ENCODE measurements at regions not wholly inside any gene's neighbourhood (a gene's known extent, or its start where the extent isn't known, plus 50 kb on each side); places are given as distances from the start of the nearest gene placed in this dataset.

DNA sequence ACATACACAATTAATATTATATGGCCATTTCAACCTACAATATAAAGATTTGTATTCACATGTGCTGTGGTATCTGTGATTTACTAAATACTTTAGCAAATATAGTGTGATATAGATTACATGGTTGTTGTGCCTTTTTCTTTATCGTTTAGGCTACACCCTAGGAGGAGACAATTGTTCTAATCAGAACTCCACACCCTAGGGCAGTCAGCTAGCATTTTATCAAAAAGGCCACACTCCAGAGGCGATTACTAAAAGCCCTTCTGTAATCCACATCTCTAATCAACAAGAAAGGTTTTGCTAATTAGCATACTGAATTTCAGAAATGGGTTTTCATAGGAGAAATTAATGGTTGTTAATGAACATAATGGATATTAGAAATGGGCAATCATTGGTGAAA lies 319.5 kb upstream of the NOCT start:
- in situ Hi-C loops (cut with MboI; ENCODE audit: low sequenced_read_pairs) (loop anchor here (25.0 kb wide), 3 partner anchors 884 to 1559 kb away; partner anchors contain the start of gene PCDH18), dilution Hi-C loops (cut with HindIII; ENCODE audit: low sequenced_read_pairs, unreplicated experiment) (no loop called here), intact Hi-C loops (cut with micrococcal nuclease) (loop anchor here (5.0 kb wide), 1 partner anchor 46 kb away; no protein-coding TSS in a partner anchor)
- Histone ChIP-seq H4K8ac (ENCODE audit: low read depth in 2 of 2, low read length in 2 of 2) (peak overlapping the region; percentile 37 to 49; a peak in 1 of 4 replicates), H2BK5ac (ENCODE audit: low read depth, low read length, poor library complexity, severe bottlenecking) (no peak overlapping the region), H2BK120ac (ENCODE audit: low read depth, low read length) (peak overlapping the region; percentile 73; the same call in 1 of the 2 replicates), H3K9me3 (ENCODE audit: control insufficient read depth, insufficient read depth, low read length) (no peaks in the 10 kb centered on the region), H2AK9ac (replicated peaks; ENCODE audit: low read depth, low read length, poor library complexity) (no peak overlapping the region), H3K27me3 (ENCODE audit: control insufficient read depth, insufficient read depth, low read length) (no peaks in the 10 kb centered on the region), H2AFZ (replicated peaks; ENCODE audit: low read length, poor library complexity) (no peak overlapping the region), H3K9me1 (ENCODE audit: insufficient read depth, low read length) (0 out of 2 replicates have a peak, but pooled peaks cover 5% of the 10 kb centered on the region), H4K91ac (ENCODE audit: insufficient read depth, low read depth, low read length) (peak overlapping the region; percentile 67), H3K4me2 (ENCODE audit: low read depth, low read length) (no peak overlapping the region), H3K4me1 (ENCODE audit: control insufficient read depth, insufficient read depth, low read length) (peaks cover 25% of the 10 kb centered on the region), H3K9ac (ENCODE audit: low read depth, low read length) (no peak overlapping the region), H3K4me3 (ENCODE audit: insufficient read depth, low read depth, low read length) (no peak overlapping the region), H2AK5ac (ENCODE audit: low read depth, low read length) (no peak overlapping the region), H3K27ac (ENCODE audit: insufficient read depth, low read length) (no peak overlapping the region), H2BK15ac (ENCODE audit: low read depth, low read length) (peak overlapping the region; percentile 39; the same call in 1 of the 3 replicates), H2BK20ac (ENCODE audit: low read depth, low read length) (peak overlapping the region; percentile 76; the same call in 1 of the 2 replicates), H3K36me3 (ENCODE audit: control insufficient read depth, insufficient read depth, low read length) (no peaks in the 10 kb centered on the region), H3K56ac (ENCODE audit: extremely low read depth, insufficient read depth, low read length) (no peak overlapping the region; the same call in 1 of the 2 replicates), H3K23ac (ENCODE audit: low read depth, low read length) (no peak overlapping the region), H3K14ac (replicated peaks; ENCODE audit: low read depth, low read length) (0 out of 2 replicates have a peak overlapping the region, but pooled peaks have one; percentile 29), H3K4ac (ENCODE audit: low read depth, low read length) (peak overlapping the region; percentile 58; the same call in 1 of the 2 replicates), H4K5ac (ENCODE audit: low read depth, low read length) (no peak overlapping the region), H4K20me1 (ENCODE audit: insufficient read depth, low read length) (no peaks in the 10 kb centered on the region), H3K18ac (ENCODE audit: low read depth, low read length) (peak overlapping the region; percentile 33; the same call in 1 of the 2 replicates), H3K79me1 (ENCODE audit: low read depth in 1 of 2, low read length in 2 of 2) (no peaks in the 10 kb centered on the region)
- DNase-seq: no peak
- no TSS peak for BruUV-seq (replicated peaks)
- WGBS, 2 experiments (ENCODE audit: extremely low coverage in 2 of 2, insufficient read length in 1 of 2): no CpG with 5 or more reads among the region's 2 CpGs
- POLR2A ChIA-PET (ENCODE audit: unreplicated experiment): no interaction called here
- TF ChIP-seq MAZ (IDR thresholded peaks at IDR 0.05; ENCODE audit: borderline replicate concordance, low read depth, low read length): no peak
- no peak for TF ChIP-seq RFX5 (IDR thresholded peaks at IDR 0.05; ENCODE audit: low read depth, low read length)
- TF ChIP-seq CEBPB (IDR thresholded peaks at IDR 0.05; ENCODE audit: low read depth, low read length): no peak
- TF ChIP-seq BHLHE40 (IDR thresholded peaks at IDR 0.05; ENCODE audit: low read depth, low read length): no peak
- TF ChIP-seq, protein P1, sequence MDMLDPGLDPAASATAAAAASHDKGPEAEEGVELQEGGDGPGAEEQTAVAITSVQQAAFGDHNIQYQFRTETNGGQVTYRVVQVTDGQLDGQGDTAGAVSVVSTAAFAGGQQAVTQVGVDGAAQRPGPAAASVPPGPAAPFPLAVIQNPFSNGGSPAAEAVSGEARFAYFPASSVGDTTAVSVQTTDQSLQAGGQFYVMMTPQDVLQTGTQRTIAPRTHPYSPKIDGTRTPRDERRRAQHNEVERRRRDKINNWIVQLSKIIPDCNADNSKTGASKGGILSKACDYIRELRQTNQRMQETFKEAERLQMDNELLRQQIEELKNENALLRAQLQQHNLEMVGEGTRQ (IDR thresholded peaks at IDR 0.05; ENCODE audit: low read depth, low read length): no peak
- no peak for TF ChIP-seq RAD21 (IDR thresholded peaks at IDR 0.05; ENCODE audit: low read length)
- TF ChIP-seq POLR2A (IDR thresholded peaks at IDR 0.05; ENCODE audit: low read depth, low read length): no peak
- TF ChIP-seq CHD1 (IDR thresholded peaks at IDR 0.05; ENCODE audit: low read depth, low read length): no peak
- no peak for TF ChIP-seq RCOR1 (IDR thresholded peaks at IDR 0.05; ENCODE audit: insufficient replicate concordance, low read length)
- TF ChIP-seq MXI1 (IDR thresholded peaks at IDR 0.05; ENCODE audit: borderline replicate concordance, low read depth, low read length): no peak
- no peak for TF ChIP-seq FOS (IDR thresholded peaks at IDR 0.05; ENCODE audit: low read depth, low read length)
- no peak for TF ChIP-seq SMC3 (IDR thresholded peaks at IDR 0.05; ENCODE audit: low read depth, low read length)
- TF ChIP-seq, protein P2, sequence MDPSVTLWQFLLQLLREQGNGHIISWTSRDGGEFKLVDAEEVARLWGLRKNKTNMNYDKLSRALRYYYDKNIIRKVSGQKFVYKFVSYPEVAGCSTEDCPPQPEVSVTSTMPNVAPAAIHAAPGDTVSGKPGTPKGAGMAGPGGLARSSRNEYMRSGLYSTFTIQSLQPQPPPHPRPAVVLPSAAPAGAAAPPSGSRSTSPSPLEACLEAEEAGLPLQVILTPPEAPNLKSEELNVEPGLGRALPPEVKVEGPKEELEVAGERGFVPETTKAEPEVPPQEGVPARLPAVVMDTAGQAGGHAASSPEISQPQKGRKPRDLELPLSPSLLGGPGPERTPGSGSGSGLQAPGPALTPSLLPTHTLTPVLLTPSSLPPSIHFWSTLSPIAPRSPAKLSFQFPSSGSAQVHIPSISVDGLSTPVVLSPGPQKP (IDR thresholded peaks at IDR 0.05; ENCODE audit: borderline replicate concordance, low read depth, low read length): no peak
- no peak for TF ChIP-seq NFE2L2 (IDR thresholded peaks at IDR 0.05; ENCODE audit: low read depth, low read length)
- TF ChIP-seq, protein P3, sequence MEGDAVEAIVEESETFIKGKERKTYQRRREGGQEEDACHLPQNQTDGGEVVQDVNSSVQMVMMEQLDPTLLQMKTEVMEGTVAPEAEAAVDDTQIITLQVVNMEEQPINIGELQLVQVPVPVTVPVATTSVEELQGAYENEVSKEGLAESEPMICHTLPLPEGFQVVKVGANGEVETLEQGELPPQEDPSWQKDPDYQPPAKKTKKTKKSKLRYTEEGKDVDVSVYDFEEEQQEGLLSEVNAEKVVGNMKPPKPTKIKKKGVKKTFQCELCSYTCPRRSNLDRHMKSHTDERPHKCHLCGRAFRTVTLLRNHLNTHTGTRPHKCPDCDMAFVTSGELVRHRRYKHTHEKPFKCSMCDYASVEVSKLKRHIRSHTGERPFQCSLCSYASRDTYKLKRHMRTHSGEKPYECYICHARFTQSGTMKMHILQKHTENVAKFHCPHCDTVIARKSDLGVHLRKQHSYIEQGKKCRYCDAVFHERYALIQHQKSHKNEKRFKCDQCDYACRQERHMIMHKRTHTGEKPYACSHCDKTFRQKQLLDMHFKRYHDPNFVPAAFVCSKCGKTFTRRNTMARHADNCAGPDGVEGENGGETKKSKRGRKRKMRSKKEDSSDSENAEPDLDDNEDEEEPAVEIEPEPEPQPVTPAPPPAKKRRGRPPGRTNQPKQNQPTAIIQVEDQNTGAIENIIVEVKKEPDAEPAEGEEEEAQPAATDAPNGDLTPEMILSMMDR (conservative IDR thresholded peaks at IDR 0.05; ENCODE audit: low read depth, low read length): no peak
- no peak for TF ChIP-seq MAFK (IDR thresholded peaks at IDR 0.05; ENCODE audit: low read depth, low read length)
- ATAC-seq (ENCODE audit: low read depth): no peak
- CTCF ChIA-PET: interaction anchor here (0.7 to 1.5 kb wide), 3 partner anchors 15 to 175 kb away, joined by 3 to 6 read pairs (median 5); no protein-coding TSS in a partner anchor
